Endothelial cell of umbilical vein (primary cell): ENCODE measurements at regions not wholly inside any gene's neighbourhood (a gene's known extent, or its start where the extent isn't known, plus 50 kb on each side); places are given as distances from the start of the nearest gene placed in this dataset.

ENCODE experiments used
- BruUV-seq: library from RNA; stranded (reverse); fragments of 400-500 nt; replicated peaks from 2 replicates; lab custom pipeline; 2021; lab: Mats Ljungman, UMichigan
- CTCF ChIA-PET: fragments of 300-600, 350-600 bp; sonication (Branson Sonifier 250); formaldehyde crosslinking; loops from one replicate; lab custom pipeline; 2021; ENCODE audit warnings: antibody characterized with exemption, inconsistent platforms; lab: Charles Lee
- POLR2A ChIA-PET: fragments of 300-600, 350-600 bp; sonication (Branson Sonifier 250); formaldehyde crosslinking; loops from one replicate; lab custom pipeline; 2021; ENCODE audit warnings: antibody characterized with exemption, inconsistent platforms; lab: Charles Lee
- DNase-seq: peaks from one replicate; pipeline ENCODE4 v3.0.0-alpha.2; 2011; ENCODE audit warnings: low read depth, low spot score
- FAIRE-seq: peaks from 2 replicates; lab custom pipeline; 2011; peaks lifted over from hg19 to GRCh38; lab: Jason Lieb, UNC
- H2AFZ ChIP-seq: 2 replicates; pipeline ENCODE4 v1.6.0; 2012; ENCODE audit warnings: low read depth, low read length, control low read depth, inconsistent platforms
- H3K27ac ChIP-seq: 2 replicates; pipeline ENCODE4 v1.5.1; 2011; ENCODE audit warnings: low read depth, mild to moderate bottlenecking, control low read depth, low read length, moderate library complexity; ENCODE audit not compliant: insufficient read depth
- H3K27me3 ChIP-seq, 2 experiments: 2 replicates each; pipeline versions ENCODE4 v1.6.0 to v1.6.1; 2011; ENCODE audit warnings: low read length in 2 of 2, mixed read lengths in 1 of 2; ENCODE audit not compliant: control insufficient read depth in 2 of 2, insufficient read depth in 2 of 2
- H3K36me3 ChIP-seq, 2 experiments: 2 replicates in 1 of 2; 3 replicates in 1 of 2; pipeline ENCODE4 v1.5.1; 2011; ENCODE audit warnings: low read length in 2 of 2, mild to moderate bottlenecking in 1 of 2, moderate library complexity in 1 of 2; ENCODE audit not compliant: control insufficient read depth in 2 of 2, insufficient read depth in 2 of 2; ENCODE audit errors: extremely low read depth in 1 of 2
- H3K4me1 ChIP-seq: 3 replicates; pipeline ENCODE4 v1.5.1; 2011; ENCODE audit warnings: mild to moderate bottlenecking, low read length; ENCODE audit not compliant: control insufficient read depth, insufficient read depth; ENCODE audit errors: extremely low read depth
- H3K4me2 ChIP-seq: 2 replicates; pipeline ENCODE4 v1.6.1; 2011; ENCODE audit warnings: low read length, control low read depth, mixed read lengths; ENCODE audit not compliant: insufficient read depth
- H3K4me3 ChIP-seq, 3 experiments: fragments of 200-600 bp in 1 of 3; sonication (generic), shearing (Covaris generic) in 1 of 3; replicated peaks in 1 of 3; 2 replicates each; pipeline ENCODE4 v1.5.1; 2011 to 2016; ENCODE audit warnings: control low read depth in 3 of 3, low read length in 3 of 3, mild to moderate bottlenecking in 2 of 3, inconsistent platforms in 1 of 3, low read depth in 1 of 3, moderate library complexity in 1 of 3; ENCODE audit not compliant: insufficient read depth in 1 of 3
- H3K79me2 ChIP-seq: 2 replicates; pipeline ENCODE4 v1.6.0; 2012; ENCODE audit warnings: low read length, inconsistent platforms; ENCODE audit not compliant: control insufficient read depth, insufficient read depth
- H3K9ac ChIP-seq: replicated peaks from 2 replicates; pipeline ENCODE3; 2011; ENCODE audit warnings: low read length, control low read depth; ENCODE audit not compliant: insufficient read depth; ENCODE audit errors: extremely low read depth
- H3K9me1 ChIP-seq: replicated peaks from 3 replicates; pipeline ENCODE4 v1.6.0; 2011; ENCODE audit warnings: mild to moderate bottlenecking, low read length; ENCODE audit not compliant: control insufficient read depth, insufficient read depth; ENCODE audit errors: extremely low read depth
- H3K9me3 ChIP-seq: replicated peaks from 2 replicates; pipeline ENCODE4 v1.5.1; 2012; ENCODE audit warnings: low read length, inconsistent platforms; ENCODE audit not compliant: control insufficient read depth, insufficient read depth
- H4K20me1 ChIP-seq: replicated peaks from 2 replicates; pipeline ENCODE3; 2011; ENCODE audit warnings: mild to moderate bottlenecking, low read length; ENCODE audit not compliant: control insufficient read depth, insufficient read depth; ENCODE audit errors: extremely low read depth
- CTCF ChIP-seq, 2 donors: IDR thresholded peaks; 1 replicate in 1 of 2; 2 replicates in 1 of 2; pipeline ENCODE4 v1.5.1; 2011; ENCODE audit warnings: low read length in 2 of 2, mild to moderate bottlenecking in 2 of 2, moderate library complexity in 2 of 2, control low read depth in 1 of 2, inconsistent platforms in 1 of 2, low read depth in 1 of 2; ENCODE audit not compliant: insufficient read depth in 1 of 2; ENCODE audit errors: extremely low read depth in 1 of 2
- EZH2 ChIP-seq: IDR thresholded peaks from 2 replicates; pipeline ENCODE4 v1.6.1; 2012; ENCODE audit warnings: borderline replicate concordance, low read depth, mild to moderate bottlenecking, moderate library complexity, low read length, inconsistent platforms; ENCODE audit not compliant: severe bottlenecking
- FOS ChIP-seq: IDR thresholded peaks from 2 replicates; pipeline ENCODE4 v1.6.1; 2011; ENCODE audit warnings: mild to moderate bottlenecking, low read length, moderate library complexity, borderline replicate concordance; ENCODE audit not compliant: insufficient read depth
- GATA2 ChIP-seq: IDR thresholded peaks from 2 replicates; pipeline ENCODE4 v1.7.0; 2011; ENCODE audit warnings: low read depth, mild to moderate bottlenecking, moderate library complexity, mixed read lengths, low read length; ENCODE audit not compliant: insufficient read length, insufficient read depth
- JUN ChIP-seq: IDR thresholded peaks from 2 replicates; pipeline ENCODE4 v1.6.1; 2011; ENCODE audit warnings: borderline replicate concordance, low read depth; ENCODE audit not compliant: insufficient read length, insufficient read depth
- MAX ChIP-seq: IDR thresholded peaks from 2 replicates; pipeline ENCODE4 v1.6.1; 2011; ENCODE audit not compliant: insufficient read depth, insufficient read length
- MYC ChIP-seq: IDR thresholded peaks from one replicate; pipeline ENCODE4 v1.6.1; 2011; ENCODE audit warnings: mild to moderate bottlenecking, low read depth, low read length
- POLR2A ChIP-seq: IDR thresholded peaks from 2 replicates; pipeline ENCODE4 v1.6.1; 2012; ENCODE audit warnings: low read depth, mild to moderate bottlenecking, control low read depth, low read length
- POLR2AphosphoS5 ChIP-seq: IDR thresholded peaks from 2 replicates; pipeline ENCODE4 v1.6.1; 2012; ENCODE audit warnings: low read depth, mild to moderate bottlenecking, control low read depth, low read length, moderate library complexity; ENCODE audit not compliant: insufficient read depth
- dilution Hi-C: fragments of 300-500 bp; cut with MboI; formaldehyde crosslinking; loops from one replicate; pipeline ENCODE4 v1.15.0; 2019; ENCODE audit warnings: low sequenced_read_pairs; ENCODE audit not compliant: extremely low pct_ligation_motif_present
- intact Hi-C: fragments of 100-400 bp; cut with micrococcal nuclease; formaldehyde crosslinking; loops from one replicate; pipeline ENCODE4 v1.10.0; 2022

- intact Hi-C loops: no loop called here
- dilution Hi-C loops: no loop called here
- POLR2A ChIA-PET: no interaction called here
These were observed 325.3 kb downstream of the CXXC4 start for GRCh38 chr4:104169437-104169836.

More at GRCh38 chr4:104169437-104169836, 325.3 kb downstream of the CXXC4 start:
- TF ChIP-seq POLR2A: no peak
- TF ChIP-seq FOS: no peak
- TF ChIP-seq MYC: no peak
- no peak for TF ChIP-seq MAX
- TF ChIP-seq POLR2AphosphoS5: no peak
- TF ChIP-seq JUN: no peak
- no peak for TF ChIP-seq EZH2
- TF ChIP-seq CTCF (IDR thresholded peaks at IDR 0.05; ENCODE audit: extremely low read depth in 1 of 2, insufficient read depth in 1 of 2, low read depth in 1 of 2, low read length in 2 of 2): no peak
- no peak for TF ChIP-seq GATA2
- Histone ChIP-seq H3K4me2 (no peak overlapping the region), H3K79me2 (no peaks in the 10 kb centered on the region), H3K36me3 (no peaks in the 10 kb centered on the region), H3K27ac (no peak overlapping the region), H3K9me1 (no peaks in the 10 kb centered on the region), H3K4me3 (no peak overlapping the region), H3K9ac (no peak overlapping the region), H3K4me1 (no peaks in the 10 kb centered on the region), H3K27me3 (no peaks in the 10 kb centered on the region), H3K9me3 (no peaks in the 10 kb centered on the region), H4K20me1 (no peaks in the 10 kb centered on the region), H2AFZ (no peak overlapping the region)
- CTCF ChIA-PET: no interaction called here
- FAIRE-seq: no peak
- no TSS peak for BruUV-seq
- no peak for DNase-seq
